ENCODE measurements at regions not wholly inside any gene's neighbourhood (a gene's known extent, or its start where the extent isn't known, plus 50 kb on each side); places are given as distances from the start of the nearest gene placed in this dataset.
"Not testable (repeated sequence)": the region's sequence is repeated elsewhere in the genome, so short reads cannot be mapped to it uniquely, and the experiment has no call there.

DNA sequence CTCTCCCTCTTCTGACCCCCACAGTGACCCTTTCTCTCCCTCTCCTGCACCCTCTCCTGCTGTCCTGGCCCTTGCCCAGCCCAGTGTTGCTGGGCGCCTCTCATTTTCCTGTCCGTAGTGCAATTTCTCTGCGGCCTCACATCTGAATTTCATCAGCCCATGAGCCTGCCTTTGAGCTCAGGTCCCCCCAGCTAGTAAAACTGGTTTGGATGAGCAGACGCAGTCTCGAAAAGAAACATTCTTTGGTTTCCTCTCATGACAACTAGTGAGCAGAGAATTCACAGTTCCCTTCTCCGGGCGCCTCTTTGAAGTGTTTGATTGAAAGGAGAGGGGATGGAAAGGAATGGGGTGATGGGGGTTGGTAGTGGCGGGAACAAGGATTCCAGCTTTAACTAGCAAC, 126.0 kb upstream of the CADM1 start:
- no peak for DNase-seq (ENCODE audit: low spot score)

DNA sequence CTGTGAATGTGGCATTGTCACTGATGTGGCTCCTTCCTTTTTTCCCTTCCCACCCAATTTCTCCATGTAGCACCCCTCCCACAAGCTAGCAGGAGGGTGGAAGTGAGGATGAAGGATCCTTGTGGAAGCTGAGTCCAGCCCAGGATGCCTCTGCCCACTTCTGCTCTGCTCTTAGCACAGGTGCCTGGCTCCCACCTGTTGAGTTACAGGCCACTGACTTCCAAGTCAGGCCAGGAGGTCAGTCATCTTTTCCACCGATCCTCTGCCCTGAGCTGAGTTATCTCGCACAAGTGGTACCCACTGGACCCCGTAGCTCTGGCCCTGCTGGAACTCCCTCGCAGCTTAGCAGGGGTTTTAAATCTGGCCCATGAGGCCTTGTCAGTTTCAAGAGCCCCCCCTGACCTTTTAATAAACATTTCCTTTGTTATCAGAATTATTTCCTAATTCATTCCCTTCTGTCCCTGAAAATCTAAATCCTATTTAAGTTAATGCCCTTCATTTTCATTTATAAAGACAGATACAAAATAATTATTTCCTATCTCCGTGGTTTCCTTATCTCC, 125.3 kb upstream of the CADM1 start:
- DNase-seq (ENCODE audit: low spot score): no peak

DNA sequence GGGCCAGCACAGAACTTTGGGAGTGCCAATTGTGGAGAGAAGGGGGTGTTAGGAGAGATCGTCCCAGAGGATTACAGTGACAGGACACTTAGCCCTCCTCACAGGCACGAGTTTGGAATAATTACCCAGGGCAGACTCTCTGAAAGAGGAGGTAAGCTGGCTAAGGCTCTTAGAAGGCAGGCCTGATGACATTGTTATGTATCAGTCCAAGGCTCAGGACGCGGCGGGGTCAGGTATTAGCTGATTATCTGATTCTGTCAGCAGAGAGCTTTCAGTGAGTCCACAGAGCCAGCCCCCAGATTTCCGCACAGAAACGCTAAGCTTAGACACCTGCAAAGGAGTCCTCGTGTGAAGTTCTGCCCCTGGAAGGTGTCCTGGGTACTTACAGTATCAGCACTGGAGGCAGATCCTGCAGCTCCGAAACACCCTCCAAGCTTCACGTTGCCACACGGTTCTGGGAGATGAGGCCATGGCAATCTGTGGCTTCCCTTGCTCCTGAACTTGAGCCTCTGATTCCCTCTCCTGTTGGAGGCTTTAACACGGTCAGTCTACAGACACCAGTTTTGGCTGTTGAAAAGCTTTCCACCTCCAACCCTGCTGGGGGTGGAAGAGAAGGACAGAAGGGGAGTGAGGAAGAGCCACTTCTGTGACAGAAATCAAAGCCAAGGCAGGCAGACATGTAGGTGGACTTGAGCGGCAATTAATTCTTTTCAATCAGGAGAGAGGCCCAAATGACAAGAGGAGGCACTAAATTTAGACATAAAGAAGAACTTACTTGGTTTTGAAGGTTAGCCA, 123.6 kb upstream of the CADM1 start:
- no peak for DNase-seq (ENCODE audit: low spot score)

DNA sequence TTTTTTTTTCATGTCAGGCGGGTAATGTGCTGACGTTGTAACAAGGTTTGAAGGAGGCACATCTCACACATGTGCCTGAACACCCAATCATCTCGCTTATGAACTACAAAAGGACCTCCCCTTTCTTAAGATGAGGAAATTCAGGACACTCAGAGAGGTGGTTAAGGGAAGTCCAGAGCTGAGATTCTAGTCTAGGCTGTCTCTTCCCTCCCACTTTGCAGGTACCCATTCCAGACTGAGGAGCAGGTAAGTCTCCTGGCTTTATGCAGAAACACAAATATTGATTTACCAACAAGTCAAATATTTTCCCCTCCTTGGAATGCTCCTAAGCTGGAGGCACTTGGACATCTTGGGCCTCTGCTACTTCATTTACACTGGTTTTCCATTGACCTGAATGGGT, 122.9 kb upstream of the CADM1 start:
- DNase-seq (ENCODE audit: low spot score): no peak

DNA sequence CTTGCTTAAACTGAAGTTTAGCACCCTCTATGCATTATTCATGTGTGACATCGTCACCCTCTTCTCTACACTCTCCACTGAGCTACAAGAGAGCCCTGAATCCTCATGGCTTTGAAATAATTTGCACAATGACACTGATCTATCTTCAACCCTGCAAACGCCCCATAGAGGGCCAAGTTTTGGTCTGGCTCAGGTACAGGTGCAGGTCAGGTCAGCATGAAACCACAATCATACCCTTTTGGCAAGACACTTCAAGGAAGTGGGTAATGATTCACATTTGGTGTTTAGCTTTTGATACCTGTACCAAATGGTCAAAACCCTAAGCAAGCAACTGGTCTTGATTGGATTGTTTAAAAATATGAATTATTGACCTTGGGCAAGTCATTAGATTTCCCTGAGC, 122.2 kb upstream of the CADM1 start:
- DNase-seq (ENCODE audit: low spot score): no peak

DNA sequence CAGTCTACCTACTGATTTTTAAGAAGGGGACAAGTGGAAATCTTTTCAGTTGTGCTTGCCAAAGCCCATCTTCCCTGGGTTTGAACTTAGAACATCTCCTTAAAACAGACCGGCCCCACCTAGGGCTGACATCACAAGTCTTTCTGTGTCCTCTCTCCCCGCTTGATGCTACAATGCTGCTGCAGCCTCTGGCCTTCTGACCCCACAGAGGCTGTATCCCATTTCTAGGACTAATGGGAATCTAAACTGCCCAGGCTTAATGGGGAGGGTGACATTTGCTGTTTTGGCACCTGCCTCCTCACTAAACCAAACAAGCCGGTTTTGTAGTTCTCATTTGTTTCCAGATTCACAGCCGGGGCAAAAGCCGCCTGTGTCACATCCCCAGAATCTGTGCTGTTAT, 121.3 kb upstream of the CADM1 start:
- DNase-seq (ENCODE audit: low spot score): no peak

DNA sequence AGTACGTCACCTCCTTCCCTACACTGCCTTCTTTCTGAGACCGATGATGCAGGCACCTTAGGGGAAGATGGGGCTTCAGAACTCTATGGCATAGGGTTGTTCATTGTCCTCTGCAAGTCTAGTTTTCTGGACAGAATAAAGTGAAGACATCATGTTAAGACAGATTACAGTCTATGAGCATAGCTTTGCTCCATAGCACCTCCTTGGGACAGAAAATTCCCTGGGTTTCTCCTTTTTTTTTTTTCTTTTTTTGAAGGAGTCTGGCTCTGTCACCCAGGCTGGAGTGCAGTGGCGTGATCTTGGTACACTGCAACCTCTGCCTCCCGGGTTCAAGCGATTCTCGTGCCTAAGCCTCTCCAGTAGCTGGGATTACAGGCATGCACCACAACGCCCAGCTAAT, 119.8 kb upstream of the CADM1 start:
- no peak for DNase-seq (ENCODE audit: low spot score)

DNA sequence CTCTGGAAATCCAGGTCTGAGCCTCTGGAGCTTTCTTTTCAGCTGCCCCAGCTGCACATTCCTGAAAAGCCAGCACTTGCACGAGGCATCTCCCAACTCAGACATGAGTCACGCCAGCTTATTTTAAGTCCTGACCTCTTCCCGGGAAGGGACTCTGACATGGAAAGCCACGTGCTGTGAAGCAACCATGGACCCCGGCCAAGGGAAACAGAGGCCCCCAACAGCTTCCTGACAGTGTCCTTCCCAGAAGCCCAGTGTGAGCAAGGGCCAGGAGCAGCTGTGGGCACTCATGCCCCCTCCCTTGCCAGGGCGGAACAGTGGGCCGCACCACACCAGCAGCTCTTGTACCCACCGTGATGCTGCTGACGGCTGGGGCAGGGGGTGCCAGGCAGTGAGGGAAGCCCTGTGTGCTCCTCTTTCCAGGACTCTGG, 118.8 kb upstream of the CADM1 start:
- no peak for DNase-seq (ENCODE audit: low spot score)

DNA sequence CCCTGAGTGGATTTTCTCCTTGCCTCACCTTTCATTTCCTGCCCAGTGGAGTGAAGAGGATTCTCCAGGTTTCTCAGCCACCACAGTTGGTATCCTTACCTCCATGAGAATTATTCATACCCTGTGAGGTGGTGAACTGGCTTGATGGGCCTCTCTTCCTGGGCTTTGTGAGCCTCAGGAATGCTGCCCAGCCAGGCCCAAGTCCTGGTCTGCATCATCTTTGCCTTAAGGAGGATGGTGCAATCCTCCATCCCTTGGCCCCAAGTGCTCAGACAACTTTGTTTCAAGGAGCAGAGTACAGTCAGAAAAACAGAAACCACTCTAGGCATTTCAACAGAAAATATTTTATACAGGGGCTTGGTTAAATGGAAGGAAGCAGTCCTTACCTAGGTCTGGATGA, 114.2 kb upstream of the CADM1 start:
- DNase-seq (ENCODE audit: low spot score): no peak

DNA sequence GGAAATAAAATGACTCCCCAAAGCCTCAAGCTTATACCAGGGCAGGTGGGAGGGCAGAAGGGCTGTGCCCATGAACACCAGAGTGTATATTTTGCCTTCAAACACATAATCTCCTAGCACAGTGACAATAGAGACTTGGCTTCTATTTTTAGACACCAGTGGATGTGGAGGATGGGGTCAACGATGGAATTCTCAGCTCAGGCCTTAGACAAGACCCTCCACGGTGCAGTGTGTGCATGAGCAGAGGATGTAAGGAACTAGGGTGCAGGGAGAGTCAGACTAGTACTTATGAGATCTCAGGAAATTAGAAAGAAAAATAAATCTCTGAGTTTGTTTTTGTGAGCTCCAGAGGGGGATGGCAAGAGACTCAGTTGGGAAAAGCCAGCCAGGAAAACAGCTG, 113.6 kb upstream of the CADM1 start:
- DNase-seq (ENCODE audit: low spot score): no peak

DNA sequence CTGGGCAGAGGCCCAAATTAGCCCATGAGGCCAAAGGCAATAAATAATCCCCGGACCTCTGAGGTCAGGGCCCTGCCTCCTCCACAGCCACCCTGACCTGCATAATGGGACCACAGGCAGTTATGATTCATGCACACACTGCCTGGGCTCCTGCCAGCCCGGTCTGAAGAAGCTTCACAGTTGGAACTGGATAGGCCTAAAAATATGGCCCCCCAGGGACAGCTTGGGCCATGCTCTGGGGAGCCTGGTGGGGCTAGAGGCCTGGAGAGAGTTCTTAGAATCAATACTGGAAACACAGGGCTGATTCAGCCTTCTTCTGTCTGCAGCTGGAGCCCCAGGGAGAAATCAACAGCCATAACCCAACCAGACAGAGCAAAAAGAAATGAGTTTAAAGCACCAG, 112.8 kb upstream of the CADM1 start:
- DNase-seq (ENCODE audit: low spot score): no peak

DNA sequence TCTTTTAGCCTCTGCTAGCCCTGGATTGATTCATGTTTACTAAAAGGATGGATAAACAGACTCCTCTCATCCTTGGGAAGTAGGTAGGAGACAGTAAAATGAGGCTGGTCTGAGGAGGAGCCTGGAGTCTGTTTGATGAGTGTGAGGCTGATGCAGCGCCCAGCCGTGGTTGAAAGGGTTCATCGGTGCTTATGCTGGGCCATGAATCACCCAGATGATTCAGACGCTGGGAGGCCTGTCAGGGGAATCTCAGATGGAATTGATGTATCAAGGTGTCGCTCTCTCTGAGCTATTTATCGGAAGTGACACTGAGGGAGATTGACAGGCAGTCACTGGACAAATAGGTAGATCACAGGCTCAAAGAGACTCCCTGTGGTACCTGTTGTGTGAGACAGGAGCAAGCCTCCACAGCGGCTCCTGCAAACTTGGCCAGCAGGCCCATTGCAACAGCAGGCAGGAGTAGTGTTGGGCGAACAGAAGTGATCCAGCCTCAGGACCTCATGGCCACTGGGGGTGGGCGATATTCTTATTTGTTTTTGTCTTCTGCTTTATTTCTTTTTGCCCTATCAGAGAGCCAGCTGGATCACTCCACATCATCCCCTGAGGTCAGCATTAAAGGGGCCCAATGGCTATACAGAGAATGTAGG, 109.9 kb upstream of the CADM1 start:
- no peak for DNase-seq (ENCODE audit: low spot score)

DNA sequence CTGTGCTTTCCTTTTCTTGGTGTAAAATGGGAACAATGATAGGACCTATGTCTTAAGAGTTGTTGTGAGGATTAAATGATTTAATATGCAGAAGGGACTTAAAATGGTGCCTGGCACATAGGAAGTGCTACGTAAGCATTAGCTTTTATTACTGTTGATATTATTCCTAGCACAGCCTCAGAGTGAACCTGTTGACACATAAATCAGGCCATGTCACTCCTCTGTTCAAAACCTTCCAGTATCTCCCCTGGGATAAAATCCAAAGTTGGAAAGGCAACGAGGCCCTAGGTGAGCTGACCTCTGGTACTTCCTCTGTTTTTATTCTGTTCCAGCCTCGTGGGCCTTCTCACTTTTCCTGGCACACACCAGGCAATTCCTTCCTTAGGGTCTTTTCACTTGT, 108.8 kb upstream of the CADM1 start:
- no peak for DNase-seq (ENCODE audit: low spot score)

DNA sequence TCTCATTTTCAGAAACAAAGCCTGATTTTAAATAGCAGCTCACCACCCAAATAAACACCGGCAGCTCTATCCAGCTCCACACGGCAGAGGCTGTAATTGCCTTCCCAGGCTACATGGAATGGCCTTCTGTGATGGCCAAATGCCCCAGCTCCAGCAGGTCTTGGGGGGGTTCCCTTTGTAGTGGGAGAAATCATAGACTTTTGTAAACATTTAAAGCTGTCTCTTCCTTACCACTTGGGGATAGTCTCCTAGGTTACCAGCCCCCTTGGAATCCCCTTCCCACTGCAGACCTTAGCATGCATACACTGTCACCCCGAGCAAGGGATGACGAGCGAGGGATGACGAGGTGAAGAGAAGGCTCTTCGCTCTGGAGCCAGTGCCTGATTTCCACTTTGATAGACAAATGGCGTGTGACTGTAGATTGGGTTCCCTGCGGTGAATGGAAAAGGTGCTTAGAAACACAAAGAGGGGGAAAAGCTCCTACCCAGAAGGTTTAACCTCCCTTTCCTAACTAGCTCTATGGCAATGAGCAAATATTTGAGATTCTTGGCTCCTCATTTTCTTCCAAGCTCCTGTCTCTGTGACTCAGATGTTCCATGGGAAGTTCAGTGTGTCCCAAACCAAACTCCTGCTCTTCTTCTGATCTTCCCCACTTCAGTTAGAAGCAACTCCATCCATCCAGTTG, 108.0 kb upstream of the CADM1 start:
- DNase-seq (ENCODE audit: low spot score): no peak

DNA sequence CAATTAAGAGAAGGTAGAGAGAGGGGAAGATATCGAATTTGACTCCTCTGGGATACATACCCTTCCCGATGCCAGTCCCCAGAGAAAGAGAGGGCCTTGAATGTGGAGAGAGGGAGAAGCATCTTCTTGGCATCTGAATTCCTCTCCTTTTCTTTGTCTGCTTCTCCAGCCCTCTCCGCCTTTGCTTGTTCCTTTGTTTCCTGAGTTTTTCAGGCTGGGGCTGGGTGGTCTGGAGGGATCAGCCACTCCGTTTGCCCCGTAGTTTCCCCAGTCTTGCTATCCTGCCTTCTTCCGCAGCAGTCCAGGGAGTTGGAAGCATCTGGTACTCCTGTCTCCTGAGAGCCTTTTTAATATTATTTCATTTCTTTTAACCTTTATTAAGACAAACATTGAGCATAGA, 107.1 kb upstream of the CADM1 start:
- DNase-seq (ENCODE audit: low spot score): no peak

DNA sequence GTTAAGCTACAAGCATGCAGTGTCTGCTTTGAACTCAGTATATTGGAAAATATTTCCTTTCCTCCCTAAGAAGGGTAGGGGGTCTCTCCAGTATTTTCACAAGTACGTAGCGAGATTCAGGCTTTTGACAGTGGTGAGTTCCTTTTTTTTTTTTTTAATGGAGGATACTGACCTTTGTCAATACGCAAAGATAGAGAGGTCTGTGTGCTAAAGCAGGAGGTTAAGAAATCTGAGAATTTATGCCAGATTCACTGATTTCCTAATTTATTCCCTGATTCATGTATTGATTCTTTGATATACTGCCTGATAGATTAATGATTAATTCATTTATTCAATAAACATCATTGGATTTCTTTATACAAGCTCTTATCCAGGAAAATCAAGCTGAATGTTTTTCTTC, 106.7 kb upstream of the CADM1 start:
- DNase-seq (ENCODE audit: low spot score): no peak

DNA sequence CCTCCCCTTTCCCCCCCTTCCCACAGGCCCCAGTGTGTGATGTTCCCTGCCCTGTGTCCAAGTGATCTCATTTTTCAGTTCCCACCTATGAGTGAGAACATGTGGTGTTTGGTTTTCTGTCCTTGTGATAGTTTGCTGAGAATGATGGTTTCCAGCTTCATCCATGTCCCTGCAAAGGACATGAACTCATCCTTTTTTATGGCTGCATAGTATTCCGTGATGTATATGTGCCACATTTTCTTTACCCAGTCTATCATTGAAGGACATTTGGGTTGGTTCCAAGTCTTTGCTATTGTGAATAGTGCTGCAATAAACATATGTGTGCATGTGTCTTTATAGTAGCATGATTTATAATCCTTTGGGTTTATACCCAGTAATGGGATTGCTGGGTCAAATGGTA, 106.0 kb upstream of the CADM1 start:
- not testable (repeated sequence) for DNase-seq (ENCODE audit: low spot score)

DNA sequence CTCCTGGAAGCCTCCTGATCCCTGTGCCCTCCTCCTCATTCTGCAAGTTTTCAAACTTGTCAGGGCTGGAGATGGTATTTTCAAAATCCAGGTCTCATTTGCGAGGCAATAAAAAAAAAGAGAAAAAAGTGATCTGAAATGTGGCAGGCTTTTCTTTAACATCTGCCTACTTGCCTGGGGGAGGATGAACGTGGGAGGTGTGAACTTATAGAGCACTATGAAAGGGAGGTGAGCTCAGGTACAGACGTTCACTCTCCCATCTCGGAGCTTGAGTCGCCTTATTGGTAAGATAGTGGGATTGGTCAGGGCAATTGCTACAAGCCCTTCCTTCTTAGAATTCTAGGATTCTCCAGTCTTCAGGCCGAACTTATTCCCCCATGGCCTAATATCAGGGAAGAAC, 104.8 kb upstream of the CADM1 start:
- no peak for DNase-seq (ENCODE audit: low spot score)

DNA sequence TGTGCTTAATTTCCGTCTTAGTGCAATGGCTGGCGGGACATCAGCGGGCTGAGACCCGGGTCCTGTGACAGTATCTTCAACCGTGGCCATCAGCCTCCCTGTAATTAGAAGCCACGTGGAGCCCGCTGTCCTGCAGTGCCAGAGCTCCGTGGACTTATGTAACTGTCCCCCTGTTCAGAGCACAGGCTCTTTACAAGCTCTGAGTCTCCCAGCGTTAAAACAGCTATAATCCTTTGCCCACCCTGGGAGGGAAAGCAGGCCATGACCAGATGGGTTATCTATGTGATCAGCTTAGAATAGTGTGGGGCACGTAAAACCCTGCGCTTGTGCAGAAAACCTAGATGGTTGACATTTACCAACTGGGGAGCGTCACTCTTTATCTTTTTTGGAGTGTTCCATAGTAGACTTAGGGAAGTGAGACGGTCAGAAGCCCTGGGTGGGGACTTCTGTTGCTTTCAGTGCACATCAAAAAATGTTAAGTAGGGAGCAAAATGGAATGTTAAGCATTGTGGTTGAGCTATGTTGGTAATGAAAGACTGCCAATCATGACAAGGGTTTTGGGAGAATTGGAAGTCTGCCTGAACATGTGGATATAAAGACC, 103.5 kb upstream of the CADM1 start:
- DNase-seq (ENCODE audit: low spot score): no peak

DNA sequence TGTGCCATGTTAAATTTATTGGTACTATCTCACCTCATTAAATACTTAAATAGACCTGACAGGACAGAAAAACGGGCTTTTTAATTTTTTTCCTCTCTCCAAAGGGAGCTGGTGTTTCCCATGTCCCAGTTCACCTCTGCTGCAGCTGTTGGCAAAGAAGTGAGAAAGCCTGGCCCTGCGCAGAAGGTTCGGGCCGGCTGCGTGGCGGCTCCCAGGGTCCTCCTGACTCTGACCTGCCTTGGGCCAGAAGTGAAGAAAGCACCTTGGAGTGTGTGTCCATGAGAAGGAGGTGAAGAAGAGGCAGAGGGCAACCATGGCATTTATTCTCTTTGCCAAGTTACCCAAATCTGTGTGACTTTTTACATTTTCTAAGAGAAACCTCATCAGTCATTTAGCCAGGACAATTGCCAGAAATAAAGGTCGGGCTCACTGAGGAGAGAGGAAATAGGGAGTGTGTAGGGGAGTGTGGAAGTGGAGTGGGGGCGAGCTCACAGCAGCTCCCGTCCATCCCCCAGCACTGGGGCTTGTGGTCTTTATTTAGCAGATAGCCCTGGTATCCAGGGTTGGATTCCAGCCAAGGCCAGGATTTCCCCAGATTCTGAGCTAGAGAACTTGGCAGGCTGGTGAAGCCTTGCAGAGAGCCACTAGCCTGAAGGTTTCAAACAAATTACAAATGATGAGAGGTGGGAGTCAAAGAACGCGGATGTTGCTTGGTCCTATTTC, 102.4 kb upstream of the CADM1 start:
- DNase-seq (ENCODE audit: low spot score): no peak

DNA sequence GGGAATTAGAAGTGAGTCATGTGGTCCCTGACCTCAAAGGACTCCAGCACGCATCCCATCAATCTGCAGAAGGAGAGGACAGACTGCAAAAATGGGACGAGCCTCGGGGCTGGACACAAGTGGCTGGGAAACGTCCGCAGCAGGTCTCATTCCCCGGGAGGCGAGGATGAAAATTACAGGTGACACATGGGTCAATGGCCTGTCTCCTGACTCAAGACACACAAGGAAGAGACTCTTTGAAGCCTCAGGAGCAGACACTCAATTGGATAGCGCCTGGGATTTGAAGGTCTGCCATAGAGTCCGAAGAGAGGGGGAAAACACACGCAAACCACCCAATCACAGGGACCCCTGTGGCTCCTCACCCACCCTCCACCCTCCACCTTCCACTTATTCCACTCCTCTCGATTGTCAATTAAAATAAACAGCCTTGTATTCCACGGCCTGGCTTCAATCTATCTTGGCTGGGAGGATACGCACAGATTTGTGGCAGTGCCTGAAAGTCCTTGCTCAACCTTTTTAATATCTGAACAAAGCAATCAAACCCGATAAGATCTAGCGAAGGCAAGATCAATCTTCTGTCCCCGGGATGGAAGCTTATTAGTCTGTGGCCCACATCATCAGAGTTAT, 101.8 kb upstream of the CADM1 start:
- DNase-seq (ENCODE audit: low spot score): no peak

All from NAMALWA (cell line).